Caco-2 (cell line): ENCODE measurements at regions not wholly inside any gene's neighbourhood (a gene's known extent, or its start where the extent isn't known, plus 50 kb on each side); places are given as distances from the start of the nearest gene placed in this dataset.
A peak's percentile ranks its signal among the peaks of the same experiment; 100 is the strongest.

Experiments used
- BruUV-seq: library from RNA; stranded (reverse); fragments of 400-500 nt; replicated peaks from 2 replicates; lab custom pipeline; 2021; lab: Mats Ljungman, UMichigan
- CTCF ChIA-PET: fragments of 300-600 bp; sonication (Branson Sonifier 250); formaldehyde crosslinking; loops from one replicate; lab custom pipeline; 2022; ENCODE audit warnings: antibody characterized with exemption; lab: Charles Lee
- POLR2A ChIA-PET: fragments of 300-600 bp; sonication (Branson Sonifier 250); formaldehyde crosslinking; loops from one replicate; lab custom pipeline; 2022; ENCODE audit warnings: antibody characterized with exemption; lab: Charles Lee
- DNase-seq, 2 experiments: peaks; one replicate each; pipeline versions ENCODE4 v3.0.0 to v3.0.0-alpha.2; 2020 to 2022
- H3K27me3 ChIP-seq: replicated peaks from 2 replicates; pipeline ENCODE4 v1.6.0; 2011; ENCODE audit warnings: low read length; ENCODE audit not compliant: control insufficient read depth, insufficient read depth
- H3K36me3 ChIP-seq: 2 replicates; pipeline ENCODE4 v1.5.1; 2011; ENCODE audit warnings: low read length; ENCODE audit not compliant: control insufficient read depth, insufficient read depth
- H3K4me1 ChIP-seq: fragments of 250-450 bp; sonication (Bioruptor Pico); 2 replicates; pipeline ENCODE4 v1.5.1; 2020; ENCODE audit warnings: mild to moderate bottlenecking
- H3K4me3 ChIP-seq: 2 replicates; pipeline ENCODE4 v1.5.1; 2011; ENCODE audit warnings: low read depth, mild to moderate bottlenecking, control low read depth, low read length
- H3K9me3 ChIP-seq: fragments of 250-450 bp; sonication (Bioruptor Pico); 2 replicates; pipeline ENCODE4 v1.5.1; 2020; ENCODE audit warnings: mild to moderate bottlenecking, moderate library complexity
- H3K27ac Mint-ChIP-seq: one replicate; pipeline ENCODE4 v1.8.0; 2022; ENCODE audit warnings: mixed read lengths; ENCODE audit not compliant: unreplicated experiment
- H3K27me3 Mint-ChIP-seq: one replicate; pipeline ENCODE4 v1.8.0; 2022; ENCODE audit warnings: mixed read lengths; ENCODE audit not compliant: insufficient read depth, unreplicated experiment
- H3K36me3 Mint-ChIP-seq: one replicate; pipeline ENCODE4 v1.8.0; 2022; ENCODE audit warnings: mild to moderate bottlenecking, mixed read lengths; ENCODE audit not compliant: insufficient read depth, unreplicated experiment
- H3K4me1 Mint-ChIP-seq: one replicate; pipeline ENCODE4 v1.8.0; 2022; ENCODE audit warnings: low read depth, mixed read lengths; ENCODE audit not compliant: unreplicated experiment
- H3K4me3 Mint-ChIP-seq: one replicate; pipeline ENCODE4 v1.8.0; 2022; ENCODE audit warnings: mild to moderate bottlenecking, moderate library complexity, mixed read lengths; ENCODE audit not compliant: unreplicated experiment
- H3K9me3 Mint-ChIP-seq: one replicate; pipeline ENCODE4 v1.8.0; 2022; ENCODE audit warnings: mixed read lengths; ENCODE audit not compliant: unreplicated experiment
- CTCF ChIP-seq, 2 experiments: fragments of 200-600 bp in 1 of 2; IDR thresholded peaks; 1 replicate in 1 of 2; 2 replicates in 1 of 2; pipeline versions ENCODE4 v1.5.1 to v1.8.0; 2011 to 2022; ENCODE audit warnings: antibody characterized with exemption in 1 of 2, control low read depth in 1 of 2, inconsistent platforms in 1 of 2, low read depth in 1 of 2, low read length in 1 of 2, mild to moderate bottlenecking in 1 of 2, moderate library complexity in 1 of 2; ENCODE audit not compliant: insufficient read depth in 1 of 2, severe bottlenecking in 1 of 2, unreplicated experiment in 1 of 2
- intact Hi-C: fragments of 100-400 bp; cut with micrococcal nuclease; formaldehyde crosslinking; loops from one replicate; pipeline ENCODE4 v1.10.0; 2022; ENCODE audit not compliant: unreplicated experiment

- Mint-ChIP-seq H3K36me3 (no peaks in the 10 kb centered on the region), H3K27ac (no peak overlapping the region), H3K4me1 (no peaks in the 10 kb centered on the region), H3K4me3 (no peak overlapping the region), H3K27me3 (no peaks in the 10 kb centered on the region), H3K9me3 (peaks cover 3% of the 10 kb centered on the region)
- CTCF ChIA-PET, result no interaction called here
- Histone ChIP-seq H3K4me3 (no peak overlapping the region), H3K9me3 (no peaks in the 10 kb centered on the region), H3K36me3 (no peaks in the 10 kb centered on the region), H3K4me1 (no peaks in the 10 kb centered on the region), H3K27me3 (no peaks in the 10 kb centered on the region; the same call in 1 of the 2 replicates)
- POLR2A ChIA-PET, result no interaction called here
- no TSS peak for BruUV-seq
- intact Hi-C loops, result no loop called here
- TF ChIP-seq CTCF (IDR thresholded peaks at IDR 0.05; ENCODE audit: insufficient read depth in 1 of 2, low read depth in 1 of 2, low read length in 1 of 2, severe bottlenecking in 1 of 2, unreplicated experiment in 1 of 2), result no peak
- no peak for DNase-seq
Measured at GRCh38 chr20:12353842-12354241, 436.1 kb downstream of the BTBD3 start.

- CTCF ChIA-PET, result no interaction called here
- H3K4me1 ChIP-seq, result no peaks in the 10 kb centered on the region
- no peaks in the 10 kb centered on the region for H3K4me1 Mint-ChIP-seq
- H3K9me3 Mint-ChIP-seq, result peaks cover 6% of the 10 kb centered on the region
- no TSS peak for BruUV-seq
- no peaks in the 10 kb centered on the region for H3K9me3 ChIP-seq
- POLR2A ChIA-PET, result no interaction called here
- peak overlapping the region; percentile 22 for H3K4me3 Mint-ChIP-seq
- H3K27ac Mint-ChIP-seq, result no peak overlapping the region
- no peaks in the 10 kb centered on the region for H3K36me3 ChIP-seq
- H3K36me3 Mint-ChIP-seq, result no peaks in the 10 kb centered on the region
- TF ChIP-seq CTCF (IDR thresholded peaks at IDR 0.05; ENCODE audit: insufficient read depth in 1 of 2, low read depth in 1 of 2, low read length in 1 of 2, severe bottlenecking in 1 of 2, unreplicated experiment in 1 of 2), result no peak
- H3K27me3 ChIP-seq, result no peaks in the 10 kb centered on the region
- no peaks in the 10 kb centered on the region for H3K27me3 Mint-ChIP-seq
- intact Hi-C loops, result loop anchor here (5.0 kb wide), 1 partner anchor 342 kb away; no protein-coding TSS in a partner anchor
- no peak overlapping the region for H3K4me3 ChIP-seq
- no peak for DNase-seq
Measured at GRCh38 chr20:12354725-12355124, 437.0 kb downstream of the BTBD3 start.

- no peak overlapping the region for H3K4me3 Mint-ChIP-seq
- no peaks in the 10 kb centered on the region for H3K27me3 Mint-ChIP-seq
- no peak for TF ChIP-seq CTCF (IDR thresholded peaks at IDR 0.05; ENCODE audit: insufficient read depth in 1 of 2, low read depth in 1 of 2, low read length in 1 of 2, severe bottlenecking in 1 of 2, unreplicated experiment in 1 of 2)
- H3K27ac Mint-ChIP-seq, result no peak overlapping the region
- Histone ChIP-seq H3K9me3 (no peaks in the 10 kb centered on the region), H3K4me3 (no peak overlapping the region), H3K27me3 (no peaks in the 10 kb centered on the region), H3K4me1 (no peaks in the 10 kb centered on the region), H3K36me3 (no peaks in the 10 kb centered on the region)
- ChIA-PET POLR2A (no interaction called here), CTCF (no interaction called here)
- peaks cover 6% of the 10 kb centered on the region for H3K9me3 Mint-ChIP-seq
- no peak for DNase-seq
- no TSS peak for BruUV-seq
- H3K36me3 Mint-ChIP-seq, result no peaks in the 10 kb centered on the region
- H3K4me1 Mint-ChIP-seq, result no peaks in the 10 kb centered on the region
- intact Hi-C loops, result loop anchor here (5.0 kb wide), 1 partner anchor 343 kb away; no protein-coding TSS in a partner anchor
Measured at GRCh38 chr20:12355185-12355584, 437.5 kb downstream of the BTBD3 start.
